ENCODE measurements at regions not wholly inside any gene's neighbourhood (a gene's known extent, or its start where the extent isn't known, plus 50 kb on each side); places are given as distances from the start of the nearest gene placed in this dataset.

- TF ChIP-seq POLR2A (IDR thresholded peaks at IDR 0.05; ENCODE audit: low read length) (no peak), CTCF (IDR thresholded peaks at IDR 0.05) (no peak), JUN (IDR thresholded peaks at IDR 0.05) (no peak), CHD2 (IDR thresholded peaks at IDR 0.05; ENCODE audit: low read length, partially characterized antibody) (no peak), ATOH8 (CRISPR knock-in tag; IDR thresholded peaks at IDR 0.05; ENCODE audit: low read depth) (no peak), BHLHE40 (IDR thresholded peaks at IDR 0.05; ENCODE audit: low read depth, low read length) (no peak), MYC (IDR thresholded peaks at IDR 0.05; ENCODE audit: borderline replicate concordance, low read length) (no peak), RAD21 (conservative IDR thresholded peaks at IDR 0.05 in 1 of 2, IDR thresholded peaks at IDR 0.05 in 1 of 2) (no peak), HES2 (IDR thresholded peaks at IDR 0.05) (no peak), HEYL (CRISPR knock-in tag; IDR thresholded peaks at IDR 0.05) (no peak), EP300 (IDR thresholded peaks at IDR 0.05) (no peak), KDM5A (IDR thresholded peaks at IDR 0.05) (no peak)
Measured at GRCh38 chr6:40721271-40721952, 134.2 kb upstream of the LRFN2 start.
